HCT116 (cell line): ENCODE measurements at regions not wholly inside any gene's neighbourhood (a gene's known extent, or its start where the extent isn't known, plus 50 kb on each side); places are given as distances from the start of the nearest gene placed in this dataset.

Experiments used
- ATAC-seq: fragments of 200-7000 bp; cut with Tn5 transposase; 2 replicates; pipeline ENCODE4 v1.9.1; 2020; ENCODE audit warnings: mild to moderate bottlenecking, moderate library complexity
- BruUV-seq: library from RNA; stranded (reverse); fragments of 400-500 nt; replicated peaks from 2 replicates; lab custom pipeline; 2021; lab: Mats Ljungman, UMichigan
- CTCF ChIA-PET: fragments of 300-600 bp; sonication (Branson Sonifier 250); formaldehyde crosslinking; loops from one replicate; lab custom pipeline; 2021; ENCODE audit warnings: antibody characterized with exemption; lab: Charles Lee
- POLR2A ChIA-PET: fragments of 300-600, 350-600 bp; sonication (Branson Sonifier 250); formaldehyde crosslinking; loops from one replicate; lab custom pipeline; 2021; ENCODE audit warnings: antibody characterized with exemption; lab: Charles Lee
- RAD21 ChIA-PET, 2 experiments: fragments of 300-600 bp; sonication (Branson Sonifier 250); formaldehyde crosslinking; loops; one replicate each; lab custom pipeline; 2023; ENCODE audit warnings: low total read pairs in 2 of 2; ENCODE audit not compliant: uncharacterized antibody in 2 of 2, unreplicated experiment in 2 of 2, low non-redundant PET in 1 of 2; lab: Charles Lee
- DNase-seq: peaks from one replicate; pipeline ENCODE4 v3.0.0-alpha.2; 2010; ENCODE audit warnings: low read depth, low spot score
- H2AFZ ChIP-seq: fragments of 200-600 bp; shearing (Covaris generic), sonication (generic); 2 replicates; pipeline ENCODE4 v1.6.1; 2017; ENCODE audit warnings: low read depth, mixed run types, mixed read lengths, antibody characterized with exemption, low read length; ENCODE audit not compliant: poor library complexity, severe bottlenecking
- H3K27ac ChIP-seq: 2 replicates; pipeline ENCODE4 v1.5.1; 2012; ENCODE audit warnings: low read depth, low read length
- H3K27me3 ChIP-seq: fragments of 200-600 bp; sonication (generic); 2 replicates; pipeline ENCODE4 v1.6.1; 2016; ENCODE audit warnings: mixed run types, low read length, mixed read lengths; ENCODE audit not compliant: insufficient read depth
- H3K36me3 ChIP-seq, 2 experiments: fragments of 200-500 bp in 1 of 2; fragments of 200-600 bp in 1 of 2; sonication (Bioruptor generic) in 1 of 2; sonication (generic) in 1 of 2; 2 replicates each; pipeline versions ENCODE4 v1.5.1 to v1.6.1; 2014 to 2016; ENCODE audit warnings: low read length in 2 of 2, inconsistent platforms in 1 of 2, mixed read lengths in 1 of 2, mixed run types in 1 of 2; ENCODE audit not compliant: insufficient read depth in 2 of 2, control insufficient read depth in 1 of 2
- H3K4me1 ChIP-seq, 2 experiments: fragments of 200-600 bp in 1 of 2; sonication (generic) in 1 of 2; 2 replicates each; pipeline versions ENCODE4 v1.5.1 to v1.6.1; 2012 to 2017; ENCODE audit warnings: low read length in 2 of 2, inconsistent platforms in 1 of 2, mild to moderate bottlenecking in 1 of 2, mixed read lengths in 1 of 2, mixed run types in 1 of 2, moderate library complexity in 1 of 2; ENCODE audit not compliant: insufficient read depth in 2 of 2, control insufficient read depth in 1 of 2
- H3K4me2 ChIP-seq: fragments of 200-600 bp; sonication (generic); 2 replicates; pipeline ENCODE4 v1.6.1; 2017; ENCODE audit warnings: mixed run types, low read length, mixed read lengths
- H3K4me3 ChIP-seq, 2 experiments: fragments of 200-600 bp in 1 of 2; sonication (generic) in 1 of 2; replicated peaks in 1 of 2; 2 replicates each; pipeline ENCODE4 v1.5.1; 2011 to 2016; ENCODE audit warnings: low read length in 2 of 2, control low read depth in 1 of 2, low read depth in 1 of 2, mild to moderate bottlenecking in 1 of 2, mixed read lengths in 1 of 2, mixed run types in 1 of 2
- H3K79me2 ChIP-seq: fragments of 200-600 bp; sonication (generic); 2 replicates; pipeline ENCODE4 v1.6.1; 2017; ENCODE audit warnings: mild to moderate bottlenecking, mixed run types, low read length, moderate library complexity, mixed read lengths; ENCODE audit not compliant: insufficient read depth
- H3K9ac ChIP-seq: fragments of 200-600 bp; sonication (generic); 2 replicates; pipeline ENCODE4 v1.6.1; 2016; ENCODE audit warnings: low read length, mixed read lengths
- H3K9me2 ChIP-seq: fragments of 200-600 bp; sonication (generic), shearing (Covaris generic); 2 replicates; pipeline ENCODE4 v1.6.1; 2017; ENCODE audit warnings: mixed run types, mild to moderate bottlenecking, moderate library complexity; ENCODE audit not compliant: insufficient read depth
- H3K9me3 ChIP-seq, 2 experiments: fragments of 200-500 bp in 1 of 2; fragments of 200-600 bp in 1 of 2; sonication (Bioruptor generic) in 1 of 2; sonication (generic) in 1 of 2; 2 replicates each; pipeline ENCODE4 v1.6.1; 2014 to 2017; ENCODE audit warnings: low read length in 2 of 2, mixed read lengths in 2 of 2, inconsistent platforms in 1 of 2, low read depth in 1 of 2, mild to moderate bottlenecking in 1 of 2, mixed run types in 1 of 2, moderate library complexity in 1 of 2; ENCODE audit not compliant: control insufficient read depth in 1 of 2, insufficient read depth in 1 of 2
- H4K20me1 ChIP-seq: fragments of 200-600 bp; sonication (generic), shearing (Covaris generic); 2 replicates; pipeline ENCODE4 v1.6.1; 2017; ENCODE audit warnings: mixed run types, mild to moderate bottlenecking, moderate library complexity; ENCODE audit not compliant: insufficient read depth
- ATF3 ChIP-seq: IDR thresholded peaks from 2 replicates; pipeline ENCODE4 v1.6.1; 2012
- CBX3 ChIP-seq: IDR thresholded peaks from 2 replicates; pipeline ENCODE4 v1.6.1; 2012; ENCODE audit warnings: low read depth
- EZH2 ChIP-seq: fragments of 200-600 bp; sonication (generic); IDR thresholded peaks from 2 replicates; pipeline ENCODE4 v1.6.1; 2017; ENCODE audit warnings: antibody characterized with exemption, mixed run types
- EZH2phosphoT487 ChIP-seq: fragments of 200-600 bp; IDR thresholded peaks from 2 replicates; pipeline ENCODE4 v1.6.1; 2018; ENCODE audit warnings: antibody characterized with exemption, borderline replicate concordance
- FOSL1 ChIP-seq: IDR thresholded peaks from 2 replicates; pipeline ENCODE4 v1.6.1; 2012; ENCODE audit warnings: low read depth
- JUND ChIP-seq: IDR thresholded peaks from 2 replicates; pipeline ENCODE4 v1.6.1; 2012
- POLR2A ChIP-seq: IDR thresholded peaks from 2 replicates; pipeline ENCODE4 v1.7.0; 2011; ENCODE audit warnings: borderline replicate concordance; ENCODE audit not compliant: insufficient read depth, insufficient read length; ENCODE audit errors: extremely low read depth
- RAD21 ChIP-seq: IDR thresholded peaks from 2 replicates; pipeline ENCODE4 v1.6.1; 2012; ENCODE audit warnings: low read depth, mild to moderate bottlenecking
- SRF ChIP-seq: IDR thresholded peaks from 2 replicates; pipeline ENCODE4 v1.6.1; 2012; ENCODE audit warnings: low read depth
- ZFX ChIP-seq: fragments of 450-650 bp; IDR thresholded peaks from 2 replicates; pipeline ENCODE4 v1.6.1; 2017
- ZNF274 ChIP-seq: fragments of 200-500 bp; sonication (Bioruptor generic); IDR thresholded peaks from 2 replicates; pipeline ENCODE4 v1.6.1; 2014; ENCODE audit warnings: mild to moderate bottlenecking, low read depth, low read length, inconsistent platforms
- intact Hi-C: fragments of 100-400 bp; cut with micrococcal nuclease; formaldehyde crosslinking; loops from 2 replicates; pipeline ENCODE4 v1.10.0; 2022
- TF ChIP-seq, protein P1 (sequence below): IDR thresholded peaks from 2 replicates; pipeline ENCODE4 v1.6.1; 2011; ENCODE audit warnings: mild to moderate bottlenecking, low read length, moderate library complexity; ENCODE audit not compliant: insufficient replicate concordance; ENCODE audit errors: extremely low read depth

GRCh38 chr14:29236401-29236800, 469.8 kb downstream of the FOXG1 start:
- no peak for ATAC-seq
- intact Hi-C loops: no loop called here

More at GRCh38 chr14:29236401-29236800, 469.8 kb downstream of the FOXG1 start:
- ChIA-PET RAD21 (no interaction called here), CTCF (no interaction called here), POLR2A (no interaction called here)
- Histone ChIP-seq H3K9me3 (peaks cover 10 to 23% of the 10 kb centered on the region in 2 experiments; a peak in 2 of 4 replicates), H3K4me2 (no peak overlapping the region), H4K20me1 (no peaks in the 10 kb centered on the region), H3K4me3 (no peak overlapping the region), H2AFZ (no peak overlapping the region), H3K4me1 (no peaks in the 10 kb centered on the region), H3K27ac (no peak overlapping the region), H3K9ac (no peak overlapping the region), H3K9me2 (no peaks in the 10 kb centered on the region), H3K36me3 (no peaks in the 10 kb centered on the region), H3K79me2 (no peaks in the 10 kb centered on the region), H3K27me3 (no peaks in the 10 kb centered on the region)
- no peak for DNase-seq
- no TSS peak for BruUV-seq
- TF ChIP-seq POLR2A: no peak
- no peak for TF ChIP-seq ZFX
- TF ChIP-seq, protein P1, sequence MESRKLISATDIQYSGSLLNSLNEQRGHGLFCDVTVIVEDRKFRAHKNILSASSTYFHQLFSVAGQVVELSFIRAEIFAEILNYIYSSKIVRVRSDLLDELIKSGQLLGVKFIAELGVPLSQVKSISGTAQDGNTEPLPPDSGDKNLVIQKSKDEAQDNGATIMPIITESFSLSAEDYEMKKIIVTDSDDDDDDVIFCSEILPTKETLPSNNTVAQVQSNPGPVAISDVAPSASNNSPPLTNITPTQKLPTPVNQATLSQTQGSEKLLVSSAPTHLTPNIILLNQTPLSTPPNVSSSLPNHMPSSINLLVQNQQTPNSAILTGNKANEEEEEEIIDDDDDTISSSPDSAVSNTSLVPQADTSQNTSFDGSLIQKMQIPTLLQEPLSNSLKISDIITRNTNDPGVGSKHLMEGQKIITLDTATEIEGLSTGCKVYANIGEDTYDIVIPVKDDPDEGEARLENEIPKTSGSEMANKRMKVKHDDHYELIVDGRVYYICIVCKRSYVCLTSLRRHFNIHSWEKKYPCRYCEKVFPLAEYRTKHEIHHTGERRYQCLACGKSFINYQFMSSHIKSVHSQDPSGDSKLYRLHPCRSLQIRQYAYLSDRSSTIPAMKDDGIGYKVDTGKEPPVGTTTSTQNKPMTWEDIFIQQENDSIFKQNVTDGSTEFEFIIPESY: no peak
- no peak for TF ChIP-seq JUND
- no peak for TF ChIP-seq EZH2phosphoT487
- TF ChIP-seq SRF: no peak
- no peak for TF ChIP-seq ATF3
- TF ChIP-seq ZNF274: no peak
- no peak for TF ChIP-seq CBX3
- TF ChIP-seq RAD21: no peak
- TF ChIP-seq FOSL1: no peak
- TF ChIP-seq EZH2: no peak
